ENCODE measurements at regions not wholly inside any gene's neighbourhood (a gene's known extent, or its start where the extent isn't known, plus 50 kb on each side); places are given as distances from the start of the nearest gene placed in this dataset.

- Histone ChIP-seq H3K4me1 (ENCODE audit: control insufficient read depth in 2 of 2, insufficient read depth in 1 of 2, low read depth in 1 of 2, low read length in 2 of 2) (no peaks in the 10 kb centered on the region), H3K27me3 (ENCODE audit: control insufficient read depth in 3 of 3, insufficient read depth in 3 of 3, low read depth in 1 of 3, low read length in 3 of 3) (no peaks in the 10 kb centered on the region), H2BK15ac (ENCODE audit: low read length) (no peak overlapping the region), H2AK5ac (ENCODE audit: low read depth, low read length) (no peak overlapping the region), H2BK12ac (ENCODE audit: low read length) (no peak overlapping the region), H4K91ac (ENCODE audit: low read depth, low read length, poor library complexity) (no peak overlapping the region), H3K4me2 (ENCODE audit: insufficient read depth, low read length, poor library complexity, severe bottlenecking) (no peak overlapping the region), H3K27ac (replicated peaks; ENCODE audit: low read length) (no peak overlapping the region), H2BK120ac (ENCODE audit: low read depth, low read length) (no peak overlapping the region), H3K4me3 (ENCODE audit: low read length in 2 of 2) (no peak overlapping the region), H3K9ac (ENCODE audit: low read depth, low read length, poor library complexity) (no peak overlapping the region), H3K36me3 (replicated peaks in 1 of 2; ENCODE audit: control insufficient read depth in 2 of 2, insufficient read depth in 2 of 2, low read length in 2 of 2) (no peaks in the 10 kb centered on the region), H3K9me3 (replicated peaks in 1 of 2; ENCODE audit: control insufficient read depth in 2 of 2, insufficient read depth in 1 of 2, low read depth in 1 of 2, low read length in 2 of 2) (no peaks in the 10 kb centered on the region), H2AFZ (ENCODE audit: low read length) (no peak overlapping the region), H3K79me1 (ENCODE audit: low read depth, low read length) (no peaks in the 10 kb centered on the region), H3K23ac (ENCODE audit: low read depth, low read length, poor library complexity) (no peak overlapping the region), H4K8ac (ENCODE audit: low read depth, low read length) (no peak overlapping the region), H3K18ac (ENCODE audit: low read length) (no peak overlapping the region), H2BK5ac (ENCODE audit: low read length) (no peak overlapping the region), H3K14ac (ENCODE audit: low read length) (no peak overlapping the region), H3K4ac (ENCODE audit: low read length) (no peak overlapping the region)
- WGBS, 2 donors (ENCODE audit: extremely low coverage in 2 of 2, insufficient read length in 2 of 2, insufficient replicate concordance in 1 of 2) = no CpG with 5 or more reads among the region's 2 CpGs
- no peak for DNase-seq (ENCODE audit: low spot score)
Observed at GRCh38 chr15:35618260-35619188, 72.6 kb upstream of the DPH6 start.

- no peak overlapping the region for H2BK120ac ChIP-seq (ENCODE audit: low read depth, low read length)
- no peak overlapping the region for H3K9ac ChIP-seq (ENCODE audit: low read depth, low read length, poor library complexity)
- H3K4me2 ChIP-seq (ENCODE audit: insufficient read depth, low read length, poor library complexity, severe bottlenecking) = no peak overlapping the region
- H3K14ac ChIP-seq (ENCODE audit: low read length) = no peak overlapping the region
- no peak overlapping the region for H3K4me3 ChIP-seq (ENCODE audit: low read length in 2 of 2)
- H3K4ac ChIP-seq (ENCODE audit: low read length) = no peak overlapping the region
- no peak overlapping the region for H2AFZ ChIP-seq (ENCODE audit: low read length)
- H4K91ac ChIP-seq (ENCODE audit: low read depth, low read length, poor library complexity) = no peak overlapping the region
- H3K27me3 ChIP-seq (ENCODE audit: control insufficient read depth in 3 of 3, insufficient read depth in 3 of 3, low read depth in 1 of 3, low read length in 3 of 3) = no peaks in the 10 kb centered on the region
- H4K8ac ChIP-seq (ENCODE audit: low read depth, low read length) = no peak overlapping the region
- H2BK12ac ChIP-seq (ENCODE audit: low read length) = no peak overlapping the region
- H3K4me1 ChIP-seq (ENCODE audit: control insufficient read depth in 2 of 2, insufficient read depth in 1 of 2, low read depth in 1 of 2, low read length in 2 of 2) = peaks cover 4% of the 10 kb centered on the region in 2 donors
- DNase-seq (ENCODE audit: low spot score) = no peak
- no peaks in the 10 kb centered on the region for H3K9me3 ChIP-seq (replicated peaks in 1 of 2; ENCODE audit: control insufficient read depth in 2 of 2, insufficient read depth in 1 of 2, low read depth in 1 of 2, low read length in 2 of 2)
- no peak overlapping the region for H3K18ac ChIP-seq (ENCODE audit: low read length)
- WGBS, 2 donors (ENCODE audit: extremely low coverage in 2 of 2, insufficient read length in 2 of 2, insufficient replicate concordance in 1 of 2) = no CpG with 5 or more reads among the region's 6 CpGs
- no peak overlapping the region for H2BK15ac ChIP-seq (ENCODE audit: low read length)
- no peak overlapping the region for H3K23ac ChIP-seq (ENCODE audit: low read depth, low read length, poor library complexity)
- H2AK5ac ChIP-seq (ENCODE audit: low read depth, low read length) = no peak overlapping the region
- H3K27ac ChIP-seq (replicated peaks; ENCODE audit: low read length) = no peak overlapping the region
- H2BK5ac ChIP-seq (ENCODE audit: low read length) = no peak overlapping the region
- no peaks in the 10 kb centered on the region for H3K79me1 ChIP-seq (ENCODE audit: low read depth, low read length)
- H3K36me3 ChIP-seq (replicated peaks in 1 of 2; ENCODE audit: control insufficient read depth in 2 of 2, insufficient read depth in 2 of 2, low read length in 2 of 2) = no peaks in the 10 kb centered on the region
Observed at GRCh38 chr15:35622641-35623340, 76.8 kb upstream of the DPH6 start.

- H4K8ac ChIP-seq (ENCODE audit: low read depth, low read length) = no peak overlapping the region
- H2BK120ac ChIP-seq (ENCODE audit: low read depth, low read length) = no peak overlapping the region
- H3K14ac ChIP-seq (ENCODE audit: low read length) = no peak overlapping the region
- H3K36me3 ChIP-seq (replicated peaks in 1 of 2; ENCODE audit: control insufficient read depth in 2 of 2, insufficient read depth in 2 of 2, low read length in 2 of 2) = no peaks in the 10 kb centered on the region
- H3K4me3 ChIP-seq (ENCODE audit: low read length in 2 of 2) = no peak overlapping the region
- no peak overlapping the region for H2BK12ac ChIP-seq (ENCODE audit: low read length)
- no peaks in the 10 kb centered on the region for H3K27me3 ChIP-seq (ENCODE audit: control insufficient read depth in 3 of 3, insufficient read depth in 3 of 3, low read depth in 1 of 3, low read length in 3 of 3)
- H3K23ac ChIP-seq (ENCODE audit: low read depth, low read length, poor library complexity) = no peak overlapping the region
- peaks cover 4% of the 10 kb centered on the region in 2 donors for H3K4me1 ChIP-seq (ENCODE audit: control insufficient read depth in 2 of 2, insufficient read depth in 1 of 2, low read depth in 1 of 2, low read length in 2 of 2)
- H2BK5ac ChIP-seq (ENCODE audit: low read length) = no peak overlapping the region
- H3K79me1 ChIP-seq (ENCODE audit: low read depth, low read length) = no peaks in the 10 kb centered on the region
- H4K91ac ChIP-seq (ENCODE audit: low read depth, low read length, poor library complexity) = no peak overlapping the region
- H3K4me2 ChIP-seq (ENCODE audit: insufficient read depth, low read length, poor library complexity, severe bottlenecking) = no peak overlapping the region
- no peak overlapping the region for H3K27ac ChIP-seq (replicated peaks; ENCODE audit: low read length)
- H3K9ac ChIP-seq (ENCODE audit: low read depth, low read length, poor library complexity) = no peak overlapping the region
- H3K4ac ChIP-seq (ENCODE audit: low read length) = no peak overlapping the region
- no peak overlapping the region for H3K18ac ChIP-seq (ENCODE audit: low read length)
- no peak overlapping the region for H2BK15ac ChIP-seq (ENCODE audit: low read length)
- WGBS, 2 donors (ENCODE audit: extremely low coverage in 2 of 2, insufficient read length in 2 of 2, insufficient replicate concordance in 1 of 2) = no CpG with 5 or more reads among the region's 3 CpGs
- DNase-seq (ENCODE audit: low spot score) = no peak
- H3K9me3 ChIP-seq (replicated peaks in 1 of 2; ENCODE audit: control insufficient read depth in 2 of 2, insufficient read depth in 1 of 2, low read depth in 1 of 2, low read length in 2 of 2) = no peaks in the 10 kb centered on the region
- no peak overlapping the region for H2AFZ ChIP-seq (ENCODE audit: low read length)
- no peak overlapping the region for H2AK5ac ChIP-seq (ENCODE audit: low read depth, low read length)
Observed at GRCh38 chr15:35624881-35625280, 78.9 kb upstream of the DPH6 start.
